H1 (cell line): ENCODE measurements at regions not wholly inside any gene's neighbourhood (a gene's known extent, or its start where the extent isn't known, plus 50 kb on each side); places are given as distances from the start of the nearest gene placed in this dataset.

Experiments used
- CTCF ChIA-PET: fragments of 300-600 bp; sonication (Branson Sonifier 250); formaldehyde crosslinking; loops from one replicate; lab custom pipeline; 2021; ENCODE audit not compliant: partially characterized antibody; lab: Charles Lee
- POLR2A ChIA-PET: fragments of 300-600 bp; sonication (Branson Sonifier 250); formaldehyde crosslinking; loops from one replicate; lab custom pipeline; 2021; ENCODE audit warnings: inconsistent platforms; ENCODE audit not compliant: partially characterized antibody; lab: Charles Lee
- DNase-seq, 2 experiments: peaks; one replicate each; pipeline versions ENCODE4 v3.0.0 to v3.0.0-alpha.2; 2010 to 2022; ENCODE audit warnings: low spot score in 2 of 2, low read depth in 1 of 2, mixed read lengths in 1 of 2
- FAIRE-seq: peaks from 2 replicates; lab custom pipeline; 2011; peaks lifted over from hg19 to GRCh38; lab: Jason Lieb, UNC
- H2AFZ ChIP-seq: 2 replicates; pipeline ENCODE4 v1.8.1; 2012; ENCODE audit warnings: low read length, inconsistent platforms
- H2AK5ac ChIP-seq: 2 replicates; pipeline ENCODE4 v1.6.1; 2013; ENCODE audit warnings: low read depth, low read length
- H2BK120ac ChIP-seq: replicated peaks from 2 replicates; pipeline ENCODE3; 2013; ENCODE audit warnings: low read depth, low read length, inconsistent platforms
- H2BK12ac ChIP-seq: 2 replicates; pipeline ENCODE4 v1.6.1; 2013; ENCODE audit warnings: low read depth, low read length
- H2BK15ac ChIP-seq: 2 replicates; pipeline ENCODE4 v1.6.1; 2013; ENCODE audit warnings: low read length
- H2BK20ac ChIP-seq: 2 replicates; pipeline ENCODE4 v1.6.1; 2013; ENCODE audit warnings: low read length
- H2BK5ac ChIP-seq: 2 replicates; pipeline ENCODE4 v1.6.1; 2013; ENCODE audit warnings: low read depth, low read length
- H3K14ac ChIP-seq: 2 replicates; pipeline ENCODE4 v1.6.1; 2013; ENCODE audit warnings: inconsistent platforms; ENCODE audit not compliant: insufficient read length
- H3K18ac ChIP-seq: 2 replicates; pipeline ENCODE4 v1.6.1; 2013; ENCODE audit warnings: low read length; ENCODE audit errors: extremely low read depth
- H3K23ac ChIP-seq: 2 replicates; pipeline ENCODE4 v1.6.1; 2013; ENCODE audit warnings: inconsistent platforms; ENCODE audit not compliant: insufficient read length
- H3K23me2 ChIP-seq: 2 replicates; pipeline ENCODE4 v1.6.1; 2013; ENCODE audit warnings: low read depth, low read length
- H3K27ac ChIP-seq: 2 replicates; pipeline ENCODE4 v1.6.1; 2011; ENCODE audit warnings: low read depth, low read length, inconsistent platforms
- H3K27me3 ChIP-seq, 4 experiments: replicated peaks in 1 of 4; 1 replicate in 1 of 4; 2 replicates in 3 of 4; pipeline versions ENCODE4 v1.6.1 to v1.8.1; 2011 to 2013; ENCODE audit warnings: low read length in 3 of 4, mild to moderate bottlenecking in 3 of 4, inconsistent platforms in 2 of 4, mixed read lengths in 2 of 4, moderate library complexity in 1 of 4; ENCODE audit not compliant: control insufficient read depth in 3 of 4, insufficient read depth in 3 of 4; ENCODE audit errors: extremely low read depth in 1 of 4
- H3K36me3 ChIP-seq, 4 experiments: 2 replicates each; pipeline versions ENCODE4 v1.6.1 to v1.8.1; 2011 to 2013; ENCODE audit warnings: mild to moderate bottlenecking in 4 of 4, low read length in 3 of 4, moderate library complexity in 2 of 4, control low read depth in 1 of 4, inconsistent platforms in 1 of 4; ENCODE audit not compliant: insufficient read depth in 4 of 4, control insufficient read depth in 2 of 4
- H3K4ac ChIP-seq: replicated peaks from 2 replicates; pipeline ENCODE3; 2013; ENCODE audit warnings: low read length, low read depth, mixed read lengths, inconsistent platforms; ENCODE audit not compliant: insufficient read length
- H3K4me1 ChIP-seq, 4 experiments: replicated peaks in 1 of 4; 1 replicate in 1 of 4; 2 replicates in 3 of 4; pipeline versions ENCODE4 v1.6.1 to v1.8.1; 2011 to 2013; ENCODE audit warnings: low read length in 3 of 4, inconsistent platforms in 2 of 4, mixed read lengths in 1 of 4; ENCODE audit not compliant: insufficient read depth in 4 of 4, control insufficient read depth in 3 of 4
- H3K4me2 ChIP-seq, 2 experiments: 2 replicates each; pipeline versions ENCODE4 v1.6.1 to v1.8.1; 2011 to 2013; ENCODE audit warnings: low read depth in 2 of 2, low read length in 2 of 2, control low read depth in 1 of 2, inconsistent platforms in 1 of 2, mild to moderate bottlenecking in 1 of 2; ENCODE audit not compliant: insufficient read depth in 1 of 2
- H3K4me3 ChIP-seq, 4 experiments: fragments of 200-600, 300-600 bp in 1 of 4; sonication (generic), shearing (Covaris generic), sonication (Bioruptor Twin) in 1 of 4; 2 replicates each; pipeline versions ENCODE4 v1.5.1 to v1.8.1; 2011 to 2016; ENCODE audit warnings: low read length in 4 of 4, low read depth in 3 of 4, control low read depth in 2 of 4, inconsistent platforms in 2 of 4, mild to moderate bottlenecking in 2 of 4, mixed read lengths in 1 of 4, moderate library complexity in 1 of 4; ENCODE audit not compliant: insufficient read depth in 2 of 4; ENCODE audit errors: extremely low read depth in 1 of 4
- H3K56ac ChIP-seq: replicated peaks from 2 replicates; pipeline ENCODE3; 2013; ENCODE audit warnings: low read depth, mild to moderate bottlenecking, mixed read lengths, low read length, inconsistent platforms; ENCODE audit not compliant: insufficient read length
- H3K79me1 ChIP-seq: 2 replicates; pipeline ENCODE4 v1.6.1; 2013; ENCODE audit warnings: low read depth, low read length, control low read depth
- H3K79me2 ChIP-seq, 2 experiments: 2 replicates each; pipeline versions ENCODE4 v1.6.1 to v1.8.1; 2012 to 2013; ENCODE audit warnings: low read length in 2 of 2, mild to moderate bottlenecking in 2 of 2, inconsistent platforms in 1 of 2; ENCODE audit not compliant: insufficient read depth in 2 of 2, control insufficient read depth in 1 of 2
- H3K9ac ChIP-seq, 4 experiments: replicated peaks in 1 of 4; 1 replicate in 1 of 4; 2 replicates in 3 of 4; pipeline versions ENCODE4 v1.6.1 to v1.8.1; 2011 to 2013; ENCODE audit warnings: low read depth in 3 of 4, low read length in 3 of 4, control low read depth in 2 of 4, mild to moderate bottlenecking in 2 of 4, moderate library complexity in 2 of 4, inconsistent platforms in 1 of 4; ENCODE audit errors: extremely low read depth in 1 of 4
- H3K9me3 ChIP-seq, 2 experiments: 2 replicates each; pipeline versions ENCODE4 v1.6.1 to v1.8.1; 2012 to 2013; ENCODE audit warnings: mild to moderate bottlenecking in 2 of 2, moderate library complexity in 2 of 2, control low read depth in 1 of 2, inconsistent platforms in 1 of 2, low read depth in 1 of 2, low read length in 1 of 2, mixed read lengths in 1 of 2; ENCODE audit not compliant: insufficient read depth in 2 of 2
- H4K20me1 ChIP-seq, 2 experiments: replicated peaks in 1 of 2; 2 replicates each; pipeline versions ENCODE3 to v1.8.1; 2011 to 2013; ENCODE audit warnings: inconsistent platforms in 2 of 2, low read length in 2 of 2, mild to moderate bottlenecking in 1 of 2; ENCODE audit not compliant: insufficient read depth in 2 of 2, control insufficient read depth in 1 of 2
- H4K5ac ChIP-seq: 2 replicates; pipeline ENCODE4 v1.6.1; 2013; ENCODE audit warnings: low read length, low read depth, mixed read lengths, inconsistent platforms; ENCODE audit not compliant: insufficient read length
- H4K8ac ChIP-seq: 2 replicates; pipeline ENCODE4 v1.8.0; 2013; ENCODE audit warnings: mild to moderate bottlenecking, moderate library complexity, low read length, inconsistent platforms; ENCODE audit not compliant: insufficient read depth; ENCODE audit errors: extremely low read depth
- H4K91ac ChIP-seq: replicated peaks from 2 replicates; pipeline ENCODE3; 2013; ENCODE audit warnings: low read length, mixed read lengths, inconsistent platforms; ENCODE audit not compliant: insufficient read length
- E2F6 ChIP-seq: IDR thresholded peaks from 2 replicates; pipeline ENCODE4 v1.6.1; 2012; ENCODE audit warnings: inconsistent platforms
- EGR1 ChIP-seq: IDR thresholded peaks from 2 replicates; pipeline ENCODE4 v1.6.1; 2011; ENCODE audit warnings: low read depth, low read length, borderline replicate concordance
- EP300 ChIP-seq, 2 experiments: IDR thresholded peaks; 1 replicate in 1 of 2; 2 replicates in 1 of 2; pipeline ENCODE4 v1.6.1; 2011 to 2012; ENCODE audit warnings: low read depth in 2 of 2, low read length in 2 of 2, mild to moderate bottlenecking in 2 of 2, borderline replicate concordance in 1 of 2, inconsistent platforms in 1 of 2, moderate library complexity in 1 of 2
- HDAC6 ChIP-seq: IDR thresholded peaks from one replicate; pipeline ENCODE4 v1.7.1; 2012; ENCODE audit warnings: low read depth, mild to moderate bottlenecking, inconsistent platforms, low read length, moderate library complexity
- JUN ChIP-seq: IDR thresholded peaks from 2 replicates; pipeline ENCODE4 v1.6.1; 2011; ENCODE audit warnings: low read depth, mild to moderate bottlenecking, improper control_type of control experiment, low read length
- MAX ChIP-seq: IDR thresholded peaks from 2 replicates; pipeline ENCODE4 v1.6.1; 2012; ENCODE audit warnings: inconsistent platforms
- POU5F1 ChIP-seq: IDR thresholded peaks from 2 replicates; pipeline ENCODE4 v1.6.1; 2011; ENCODE audit warnings: low read depth, mild to moderate bottlenecking, low read length, moderate library complexity
- RNF2 ChIP-seq: fragments of 200-900, 300-1000 bp; sonication (generic); IDR thresholded peaks from 2 replicates; pipeline ENCODE4 v1.7.1; 2016; ENCODE audit warnings: borderline replicate concordance, low read depth, mild to moderate bottlenecking, antibody characterized with exemption, low read length; ENCODE audit not compliant: poor library complexity, severe bottlenecking; ENCODE audit errors: missing control alignments
- SIRT6 ChIP-seq: IDR thresholded peaks from one replicate; pipeline ENCODE4 v1.7.1; 2012; ENCODE audit warnings: low read length, inconsistent platforms
- SRF ChIP-seq: IDR thresholded peaks from 2 replicates; pipeline ENCODE4 v1.6.1; 2011; ENCODE audit warnings: mild to moderate bottlenecking, low read depth, low read length, moderate library complexity
- TEAD4 ChIP-seq: IDR thresholded peaks from 2 replicates; pipeline ENCODE4 v1.6.1; 2012; ENCODE audit warnings: low read depth, low read length, inconsistent platforms, mixed read lengths
- WGBS, 2 experiments: shearing (Covaris generic) in 1 of 2; methylation state at CpG; one replicate each; pipeline versions ENCODE4 v1.1.6 to v1.1.7; 2013 to 2015; ENCODE audit warnings: low lambda C conversion rate in 2 of 2, mixed read lengths in 2 of 2, inconsistent platforms in 1 of 2, low coverage in 1 of 2, missing lambda C conversion rate in 1 of 2; ENCODE audit not compliant: insufficient replicate concordance in 2 of 2, insufficient coverage in 1 of 2, insufficient read length in 1 of 2; ENCODE audit errors: extremely low coverage in 1 of 2, missing lambda C conversion rate in 1 of 2; 5-methylcytosine and 5-hydroxymethylcytosine counted together

DNA sequence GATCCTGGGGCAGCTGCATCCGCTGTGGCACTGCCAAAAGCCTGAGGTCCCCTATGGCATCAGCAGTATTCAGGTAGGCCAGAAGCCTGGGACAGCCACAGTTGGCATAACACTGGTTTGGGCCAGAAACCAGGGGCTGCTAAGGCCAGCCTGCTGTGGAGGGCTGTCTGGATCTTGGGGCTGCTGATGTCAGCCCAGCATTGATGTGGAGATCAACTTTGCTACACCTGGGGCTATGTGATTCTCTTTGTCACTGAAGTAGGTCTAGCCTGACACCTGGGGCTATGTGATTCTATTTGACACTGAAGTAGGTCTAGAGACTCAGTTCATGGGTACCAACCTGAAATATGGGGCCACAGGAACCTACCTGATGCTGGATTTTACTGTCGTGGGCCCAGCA, 411.5 kb downstream of the RASEF start:
- Histone ChIP-seq H2BK20ac (no peak overlapping the region), H4K5ac (no peak overlapping the region), H3K18ac (no peak overlapping the region), H3K4me2 (no peak overlapping the region), H2AFZ (no peak overlapping the region), H2BK120ac (no peak overlapping the region), H3K9ac (no peak overlapping the region), H4K91ac (no peak overlapping the region), H3K23ac (no peak overlapping the region), H4K20me1 (no peaks in the 10 kb centered on the region), H4K8ac (no peak overlapping the region), H3K4me3 (no peak overlapping the region), H3K4ac (no peak overlapping the region), H2BK5ac (no peak overlapping the region), H2AK5ac (no peak overlapping the region), H2BK15ac (no peak overlapping the region), H3K79me1 (no peaks in the 10 kb centered on the region), H3K56ac (no peak overlapping the region), H3K23me2 (no peaks in the 10 kb centered on the region; the same call in 1 of the 2 replicates), H3K36me3 (no peaks in the 10 kb centered on the region), H3K9me3 (no peaks in the 10 kb centered on the region; a peak in 1 of 4 replicates), H3K14ac (no peak overlapping the region), H3K79me2 (no peaks in the 10 kb centered on the region), H2BK12ac (no peak overlapping the region), H3K27me3 (no peaks in the 10 kb centered on the region), H3K27ac (no peak overlapping the region), H3K4me1 (no peaks in the 10 kb centered on the region; a peak in 1 of 7 replicates)
- TF ChIP-seq EGR1 (no peak), EP300 (IDR thresholded peaks at IDR 0.05; ENCODE audit: borderline replicate concordance in 1 of 2, low read depth in 2 of 2, low read length in 2 of 2) (no peak), MAX (no peak), E2F6 (no peak), HDAC6 (no peak), SRF (no peak), TEAD4 (no peak), SIRT6 (no peak), POU5F1 (no peak), RNF2 (no peak), JUN (no peak)
- ChIA-PET POLR2A (no interaction called here), CTCF (no interaction called here)
- 92% methylated on average over 2 of the region's 2 CpGs; no CpG with 5 or more reads in 1 of the 2 experiments for WGBS, 2 experiments
- no peak for DNase-seq
- FAIRE-seq: no peak
